ENCODE measurements at regions not wholly inside any gene's neighbourhood (a gene's known extent, or its start where the extent isn't known, plus 50 kb on each side); places are given as distances from the start of the nearest gene placed in this dataset.

- Histone ChIP-seq H3K27me3 (ENCODE audit: insufficient read depth, low read length) (no peaks in the 10 kb centered on the region), H3K4me3 (ENCODE audit: insufficient read depth, low read length) (no peak overlapping the region), H3K4me2 (ENCODE audit: insufficient read depth, low read length) (no peak overlapping the region), H4K20me1 (ENCODE audit: insufficient read depth, low read length) (no peaks in the 10 kb centered on the region), H3K9me3 (ENCODE audit: low read depth, low read length) (no peaks in the 10 kb centered on the region), H2AFZ (ENCODE audit: low read length) (no peak overlapping the region), H3K79me2 (ENCODE audit: insufficient read depth, low read length) (no peaks in the 10 kb centered on the region), H3K4me1 (ENCODE audit: insufficient read depth, low read length) (no peaks in the 10 kb centered on the region), H3K36me3 (ENCODE audit: insufficient read depth, low read length) (no peaks in the 10 kb centered on the region), H3K27ac (ENCODE audit: low read depth, low read length) (no peak overlapping the region)
- no peak for DNase-seq (ENCODE audit: insufficient read length, low spot score, missing footprints)
- no peak for TF ChIP-seq CTCF (IDR thresholded peaks at IDR 0.05; ENCODE audit: extremely low read depth, low read depth, low read length)
These were observed 544.9 kb downstream of the TOX3 start for GRCh38 chr16:52002026-52002425.

GRCh38 chr16:51996516-51996915, 550.4 kb downstream of the TOX3 start:
- H4K20me1 ChIP-seq (ENCODE audit: insufficient read depth, low read length) = no peaks in the 10 kb centered on the region
- H3K27me3 ChIP-seq (ENCODE audit: insufficient read depth, low read length) = no peaks in the 10 kb centered on the region
- no peak overlapping the region for H3K27ac ChIP-seq (ENCODE audit: low read depth, low read length)
- no peaks in the 10 kb centered on the region for H3K9me3 ChIP-seq (ENCODE audit: low read depth, low read length)
- no peak for DNase-seq (ENCODE audit: insufficient read length, low spot score, missing footprints)
- no peak overlapping the region for H2AFZ ChIP-seq (ENCODE audit: low read length)
- no peaks in the 10 kb centered on the region for H3K79me2 ChIP-seq (ENCODE audit: insufficient read depth, low read length)
- H3K36me3 ChIP-seq (ENCODE audit: insufficient read depth, low read length) = no peaks in the 10 kb centered on the region
- no peaks in the 10 kb centered on the region for H3K4me1 ChIP-seq (ENCODE audit: insufficient read depth, low read length)
- no peak overlapping the region for H3K4me2 ChIP-seq (ENCODE audit: insufficient read depth, low read length)
- TF ChIP-seq CTCF (IDR thresholded peaks at IDR 0.05; ENCODE audit: extremely low read depth, low read depth, low read length) = no peak
- no peak overlapping the region for H3K4me3 ChIP-seq (ENCODE audit: insufficient read depth, low read length)

- DNase-seq (ENCODE audit: insufficient read length, low spot score, missing footprints) = no peak
- TF ChIP-seq CTCF (IDR thresholded peaks at IDR 0.05; ENCODE audit: extremely low read depth, low read depth, low read length) = no peak
These were observed 552.3 kb downstream of the TOX3 start for GRCh38 chr16:51994597-51994996.

GRCh38 chr16:51989637-51990230, 557.2 kb downstream of the TOX3 start:
- Histone ChIP-seq H3K4me3 (ENCODE audit: insufficient read depth, low read length) (no peak overlapping the region), H3K4me2 (ENCODE audit: insufficient read depth, low read length) (no peak overlapping the region), H3K36me3 (ENCODE audit: insufficient read depth, low read length) (no peaks in the 10 kb centered on the region), H2AFZ (ENCODE audit: low read length) (no peak overlapping the region), H3K27me3 (ENCODE audit: insufficient read depth, low read length) (no peaks in the 10 kb centered on the region), H3K27ac (ENCODE audit: low read depth, low read length) (no peak overlapping the region), H3K9me3 (ENCODE audit: low read depth, low read length) (no peaks in the 10 kb centered on the region), H4K20me1 (ENCODE audit: insufficient read depth, low read length) (no peaks in the 10 kb centered on the region), H3K79me2 (ENCODE audit: insufficient read depth, low read length) (no peaks in the 10 kb centered on the region), H3K4me1 (ENCODE audit: insufficient read depth, low read length) (no peaks in the 10 kb centered on the region)
- no peak for DNase-seq (ENCODE audit: insufficient read length, low spot score, missing footprints)
- TF ChIP-seq CTCF (IDR thresholded peaks at IDR 0.05; ENCODE audit: extremely low read depth, low read depth, low read length) = no peak

More at GRCh38 chr16:51994597-51994996, 552.3 kb downstream of the TOX3 start:
- no peaks in the 10 kb centered on the region for H3K4me1 ChIP-seq (ENCODE audit: insufficient read depth, low read length)
- no peaks in the 10 kb centered on the region for H4K20me1 ChIP-seq (ENCODE audit: insufficient read depth, low read length)
- H3K4me3 ChIP-seq (ENCODE audit: insufficient read depth, low read length) = no peak overlapping the region
- no peak overlapping the region for H2AFZ ChIP-seq (ENCODE audit: low read length)
- no peaks in the 10 kb centered on the region for H3K27me3 ChIP-seq (ENCODE audit: insufficient read depth, low read length)
- no peaks in the 10 kb centered on the region for H3K79me2 ChIP-seq (ENCODE audit: insufficient read depth, low read length)
- no peaks in the 10 kb centered on the region for H3K9me3 ChIP-seq (ENCODE audit: low read depth, low read length)
- H3K36me3 ChIP-seq (ENCODE audit: insufficient read depth, low read length) = no peaks in the 10 kb centered on the region
- H3K4me2 ChIP-seq (ENCODE audit: insufficient read depth, low read length) = no peak overlapping the region
- H3K27ac ChIP-seq (ENCODE audit: low read depth, low read length) = no peak overlapping the region
